Suprapubic skin (tissue), 3 donors: ENCODE measurements at regions not wholly inside any gene's neighbourhood (a gene's known extent, or its start where the extent isn't known, plus 50 kb on each side); places are given as distances from the start of the nearest gene placed in this dataset.

Source experiments
- EP300 ChIP-seq: sonication (generic); formaldehyde crosslinking; IDR thresholded peaks from one replicate; pipeline ENCODE4 v1.6.1; 2017; ENCODE audit warnings: antibody characterized with exemption
- POLR2A ChIP-seq, 2 donors: fragments of 450-650 bp; IDR thresholded peaks; one replicate each; pipeline ENCODE4 v1.6.1; 2017; ENCODE audit warnings: antibody characterized with exemption in 2 of 2, mild to moderate bottlenecking in 2 of 2, moderate library complexity in 2 of 2
- TF ChIP-seq, protein P1 (sequence below), 2 donors: fragments of 200-600 bp in 1 of 2; fragments of 450-650 bp in 1 of 2; sonication (generic) in 1 of 2; IDR thresholded peaks; one replicate each; pipeline ENCODE4 v1.5.1; 2016 to 2019; ENCODE audit warnings: antibody characterized with exemption in 2 of 2, mild to moderate bottlenecking in 1 of 2, moderate library complexity in 1 of 2

DNA sequence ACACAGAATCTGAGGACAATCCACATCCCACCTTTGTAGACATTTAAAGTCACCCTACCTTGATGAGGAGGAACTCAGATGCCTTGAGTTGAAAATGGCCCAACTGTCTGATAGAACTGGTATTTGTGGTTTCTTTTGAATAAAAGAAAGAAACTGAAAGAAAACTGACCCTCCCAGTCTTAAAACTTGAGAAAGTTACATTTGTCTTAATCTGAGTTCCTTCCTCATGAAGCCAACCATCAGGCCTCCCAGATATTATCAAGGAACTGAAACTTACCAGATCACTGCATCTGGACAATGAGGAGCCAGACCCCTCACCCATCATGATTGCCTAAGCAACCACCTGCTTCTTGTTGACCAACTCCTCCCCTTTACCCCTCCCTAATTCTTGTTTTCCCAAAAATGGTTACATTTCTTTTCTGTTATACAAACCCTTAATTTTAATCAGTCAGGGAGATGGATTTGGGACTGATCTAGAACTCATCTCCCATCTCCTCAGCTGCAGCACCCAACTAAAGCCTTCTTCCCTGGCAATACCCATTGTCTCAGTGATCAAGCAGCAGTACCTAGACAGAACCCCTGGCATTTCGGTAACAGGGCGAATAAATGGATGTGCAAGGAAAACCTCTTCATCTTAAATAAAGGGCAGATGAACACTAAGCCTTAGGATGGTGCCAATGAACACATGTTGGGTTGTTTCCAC lies 72.0 kb upstream of the RESF1 start:
- TF ChIP-seq, protein P1, sequence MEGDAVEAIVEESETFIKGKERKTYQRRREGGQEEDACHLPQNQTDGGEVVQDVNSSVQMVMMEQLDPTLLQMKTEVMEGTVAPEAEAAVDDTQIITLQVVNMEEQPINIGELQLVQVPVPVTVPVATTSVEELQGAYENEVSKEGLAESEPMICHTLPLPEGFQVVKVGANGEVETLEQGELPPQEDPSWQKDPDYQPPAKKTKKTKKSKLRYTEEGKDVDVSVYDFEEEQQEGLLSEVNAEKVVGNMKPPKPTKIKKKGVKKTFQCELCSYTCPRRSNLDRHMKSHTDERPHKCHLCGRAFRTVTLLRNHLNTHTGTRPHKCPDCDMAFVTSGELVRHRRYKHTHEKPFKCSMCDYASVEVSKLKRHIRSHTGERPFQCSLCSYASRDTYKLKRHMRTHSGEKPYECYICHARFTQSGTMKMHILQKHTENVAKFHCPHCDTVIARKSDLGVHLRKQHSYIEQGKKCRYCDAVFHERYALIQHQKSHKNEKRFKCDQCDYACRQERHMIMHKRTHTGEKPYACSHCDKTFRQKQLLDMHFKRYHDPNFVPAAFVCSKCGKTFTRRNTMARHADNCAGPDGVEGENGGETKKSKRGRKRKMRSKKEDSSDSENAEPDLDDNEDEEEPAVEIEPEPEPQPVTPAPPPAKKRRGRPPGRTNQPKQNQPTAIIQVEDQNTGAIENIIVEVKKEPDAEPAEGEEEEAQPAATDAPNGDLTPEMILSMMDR (IDR thresholded peaks at IDR 0.05): no peak
- no peak for TF ChIP-seq POLR2A (IDR thresholded peaks at IDR 0.05)
- no peak for TF ChIP-seq EP300
